Endothelial cell of umbilical vein (primary cell): ENCODE measurements at regions not wholly inside any gene's neighbourhood (a gene's known extent, or its start where the extent isn't known, plus 50 kb on each side); places are given as distances from the start of the nearest gene placed in this dataset.

Experiments used
- BruUV-seq: library from RNA; stranded (reverse); fragments of 400-500 nt; replicated peaks from 2 replicates; lab custom pipeline; 2021; lab: Mats Ljungman, UMichigan
- CTCF ChIA-PET: fragments of 300-600, 350-600 bp; sonication (Branson Sonifier 250); formaldehyde crosslinking; loops from one replicate; lab custom pipeline; 2021; ENCODE audit warnings: antibody characterized with exemption, inconsistent platforms; lab: Charles Lee
- POLR2A ChIA-PET: fragments of 300-600, 350-600 bp; sonication (Branson Sonifier 250); formaldehyde crosslinking; loops from one replicate; lab custom pipeline; 2021; ENCODE audit warnings: antibody characterized with exemption, inconsistent platforms; lab: Charles Lee
- DNase-seq: peaks from one replicate; pipeline ENCODE4 v3.0.0-alpha.2; 2011; ENCODE audit warnings: low read depth, low spot score
- FAIRE-seq: peaks from 2 replicates; lab custom pipeline; 2011; peaks lifted over from hg19 to GRCh38; lab: Jason Lieb, UNC
- H2AFZ ChIP-seq: 2 replicates; pipeline ENCODE4 v1.6.0; 2012; ENCODE audit warnings: low read depth, low read length, control low read depth, inconsistent platforms
- H3K27ac ChIP-seq: 2 replicates; pipeline ENCODE4 v1.5.1; 2011; ENCODE audit warnings: low read depth, mild to moderate bottlenecking, control low read depth, low read length, moderate library complexity; ENCODE audit not compliant: insufficient read depth
- H3K27me3 ChIP-seq, 2 experiments: 2 replicates each; pipeline versions ENCODE4 v1.6.0 to v1.6.1; 2011; ENCODE audit warnings: low read length in 2 of 2, mixed read lengths in 1 of 2; ENCODE audit not compliant: control insufficient read depth in 2 of 2, insufficient read depth in 2 of 2
- H3K36me3 ChIP-seq, 2 experiments: 2 replicates in 1 of 2; 3 replicates in 1 of 2; pipeline ENCODE4 v1.5.1; 2011; ENCODE audit warnings: low read length in 2 of 2, mild to moderate bottlenecking in 1 of 2, moderate library complexity in 1 of 2; ENCODE audit not compliant: control insufficient read depth in 2 of 2, insufficient read depth in 2 of 2; ENCODE audit errors: extremely low read depth in 1 of 2
- H3K4me1 ChIP-seq: 3 replicates; pipeline ENCODE4 v1.5.1; 2011; ENCODE audit warnings: mild to moderate bottlenecking, low read length; ENCODE audit not compliant: control insufficient read depth, insufficient read depth; ENCODE audit errors: extremely low read depth
- H3K4me2 ChIP-seq: 2 replicates; pipeline ENCODE4 v1.6.1; 2011; ENCODE audit warnings: low read length, control low read depth, mixed read lengths; ENCODE audit not compliant: insufficient read depth
- H3K4me3 ChIP-seq, 3 experiments: fragments of 200-600 bp in 1 of 3; sonication (generic), shearing (Covaris generic) in 1 of 3; replicated peaks in 1 of 3; 2 replicates each; pipeline ENCODE4 v1.5.1; 2011 to 2016; ENCODE audit warnings: control low read depth in 3 of 3, low read length in 3 of 3, mild to moderate bottlenecking in 2 of 3, inconsistent platforms in 1 of 3, low read depth in 1 of 3, moderate library complexity in 1 of 3; ENCODE audit not compliant: insufficient read depth in 1 of 3
- H3K79me2 ChIP-seq: 2 replicates; pipeline ENCODE4 v1.6.0; 2012; ENCODE audit warnings: low read length, inconsistent platforms; ENCODE audit not compliant: control insufficient read depth, insufficient read depth
- H3K9ac ChIP-seq: replicated peaks from 2 replicates; pipeline ENCODE3; 2011; ENCODE audit warnings: low read length, control low read depth; ENCODE audit not compliant: insufficient read depth; ENCODE audit errors: extremely low read depth
- H3K9me1 ChIP-seq: replicated peaks from 3 replicates; pipeline ENCODE4 v1.6.0; 2011; ENCODE audit warnings: mild to moderate bottlenecking, low read length; ENCODE audit not compliant: control insufficient read depth, insufficient read depth; ENCODE audit errors: extremely low read depth
- H3K9me3 ChIP-seq: replicated peaks from 2 replicates; pipeline ENCODE4 v1.5.1; 2012; ENCODE audit warnings: low read length, inconsistent platforms; ENCODE audit not compliant: control insufficient read depth, insufficient read depth
- H4K20me1 ChIP-seq: replicated peaks from 2 replicates; pipeline ENCODE3; 2011; ENCODE audit warnings: mild to moderate bottlenecking, low read length; ENCODE audit not compliant: control insufficient read depth, insufficient read depth; ENCODE audit errors: extremely low read depth
- CTCF ChIP-seq, 2 donors: IDR thresholded peaks; 1 replicate in 1 of 2; 2 replicates in 1 of 2; pipeline ENCODE4 v1.5.1; 2011; ENCODE audit warnings: low read length in 2 of 2, mild to moderate bottlenecking in 2 of 2, moderate library complexity in 2 of 2, control low read depth in 1 of 2, inconsistent platforms in 1 of 2, low read depth in 1 of 2; ENCODE audit not compliant: insufficient read depth in 1 of 2; ENCODE audit errors: extremely low read depth in 1 of 2
- EZH2 ChIP-seq: IDR thresholded peaks from 2 replicates; pipeline ENCODE4 v1.6.1; 2012; ENCODE audit warnings: borderline replicate concordance, low read depth, mild to moderate bottlenecking, moderate library complexity, low read length, inconsistent platforms; ENCODE audit not compliant: severe bottlenecking
- FOS ChIP-seq: IDR thresholded peaks from 2 replicates; pipeline ENCODE4 v1.6.1; 2011; ENCODE audit warnings: mild to moderate bottlenecking, low read length, moderate library complexity, borderline replicate concordance; ENCODE audit not compliant: insufficient read depth
- GATA2 ChIP-seq: IDR thresholded peaks from 2 replicates; pipeline ENCODE4 v1.7.0; 2011; ENCODE audit warnings: low read depth, mild to moderate bottlenecking, moderate library complexity, mixed read lengths, low read length; ENCODE audit not compliant: insufficient read length, insufficient read depth
- JUN ChIP-seq: IDR thresholded peaks from 2 replicates; pipeline ENCODE4 v1.6.1; 2011; ENCODE audit warnings: borderline replicate concordance, low read depth; ENCODE audit not compliant: insufficient read length, insufficient read depth
- MAX ChIP-seq: IDR thresholded peaks from 2 replicates; pipeline ENCODE4 v1.6.1; 2011; ENCODE audit not compliant: insufficient read depth, insufficient read length
- MYC ChIP-seq: IDR thresholded peaks from one replicate; pipeline ENCODE4 v1.6.1; 2011; ENCODE audit warnings: mild to moderate bottlenecking, low read depth, low read length
- POLR2A ChIP-seq: IDR thresholded peaks from 2 replicates; pipeline ENCODE4 v1.6.1; 2012; ENCODE audit warnings: low read depth, mild to moderate bottlenecking, control low read depth, low read length
- POLR2AphosphoS5 ChIP-seq: IDR thresholded peaks from 2 replicates; pipeline ENCODE4 v1.6.1; 2012; ENCODE audit warnings: low read depth, mild to moderate bottlenecking, control low read depth, low read length, moderate library complexity; ENCODE audit not compliant: insufficient read depth
- dilution Hi-C: fragments of 300-500 bp; cut with MboI; formaldehyde crosslinking; loops from one replicate; pipeline ENCODE4 v1.15.0; 2019; ENCODE audit warnings: low sequenced_read_pairs; ENCODE audit not compliant: extremely low pct_ligation_motif_present
- intact Hi-C: fragments of 100-400 bp; cut with micrococcal nuclease; formaldehyde crosslinking; loops from one replicate; pipeline ENCODE4 v1.10.0; 2022

GRCh38 chr3:148607491-148607890 is 90.2 kb upstream of the AGTR1 start:
- Histone ChIP-seq H3K36me3 (no peaks in the 10 kb centered on the region), H4K20me1 (no peaks in the 10 kb centered on the region), H3K9me1 (no peaks in the 10 kb centered on the region), H3K4me3 (no peak overlapping the region), H3K4me2 (no peak overlapping the region), H3K9ac (no peak overlapping the region), H3K79me2 (no peaks in the 10 kb centered on the region), H3K4me1 (no peaks in the 10 kb centered on the region), H2AFZ (no peak overlapping the region), H3K27ac (no peak overlapping the region), H3K27me3 (no peaks in the 10 kb centered on the region), H3K9me3 (no peaks in the 10 kb centered on the region)
- TF ChIP-seq POLR2AphosphoS5: no peak
- no peak for TF ChIP-seq EZH2
- TF ChIP-seq CTCF (IDR thresholded peaks at IDR 0.05; ENCODE audit: extremely low read depth in 1 of 2, insufficient read depth in 1 of 2, low read depth in 1 of 2, low read length in 2 of 2): no peak
- TF ChIP-seq POLR2A: no peak
- TF ChIP-seq JUN: no peak
- TF ChIP-seq FOS: no peak
- TF ChIP-seq GATA2: no peak
- no TSS peak for BruUV-seq
- DNase-seq (no peak), FAIRE-seq (no peak)
- CTCF ChIA-PET: no interaction called here
- POLR2A ChIA-PET: no interaction called here
- dilution Hi-C loops: no loop called here
- intact Hi-C loops: no loop called here

- no peak overlapping the region for H3K4me3 ChIP-seq
- DNase-seq (no peak), FAIRE-seq (no peak)
- H3K9ac ChIP-seq: no peak overlapping the region
- H3K27me3 ChIP-seq: no peaks in the 10 kb centered on the region
- H3K36me3 ChIP-seq: no peaks in the 10 kb centered on the region
- TF ChIP-seq GATA2 (no peak), MYC (no peak), JUN (no peak), POLR2A (no peak), FOS (no peak), MAX (no peak), POLR2AphosphoS5 (no peak), CTCF (IDR thresholded peaks at IDR 0.05; ENCODE audit: extremely low read depth in 1 of 2, insufficient read depth in 1 of 2, low read depth in 1 of 2, low read length in 2 of 2) (no peak), EZH2 (no peak)
- H2AFZ ChIP-seq: no peak overlapping the region
- intact Hi-C loops: no loop called here
- H3K27ac ChIP-seq: no peak overlapping the region
- ChIA-PET POLR2A (no interaction called here), CTCF (interaction anchor here (1.0 kb wide), 1 partner anchor 49 kb away, joined by 3 read pairs; no protein-coding TSS in a partner anchor)
- no peaks in the 10 kb centered on the region for H3K9me3 ChIP-seq
- H3K4me1 ChIP-seq: no peaks in the 10 kb centered on the region
- no peaks in the 10 kb centered on the region for H4K20me1 ChIP-seq
- H3K79me2 ChIP-seq: no peaks in the 10 kb centered on the region
- no peak overlapping the region for H3K4me2 ChIP-seq
- dilution Hi-C loops: no loop called here
- H3K9me1 ChIP-seq: no peaks in the 10 kb centered on the region
- BruUV-seq: no TSS peak
These were observed 85.4 kb upstream of the AGTR1 start for GRCh38 chr3:148612278-148612677.
